Caco-2 (cell line): ENCODE measurements at regions not wholly inside any gene's neighbourhood (a gene's known extent, or its start where the extent isn't known, plus 50 kb on each side); places are given as distances from the start of the nearest gene placed in this dataset.

ENCODE experiments used
- BruUV-seq: library from RNA; stranded (reverse); fragments of 400-500 nt; replicated peaks from 2 replicates; lab custom pipeline; 2021; lab: Mats Ljungman, UMichigan
- CTCF ChIA-PET: fragments of 300-600 bp; sonication (Branson Sonifier 250); formaldehyde crosslinking; loops from one replicate; lab custom pipeline; 2022; ENCODE audit warnings: antibody characterized with exemption; lab: Charles Lee
- POLR2A ChIA-PET: fragments of 300-600 bp; sonication (Branson Sonifier 250); formaldehyde crosslinking; loops from one replicate; lab custom pipeline; 2022; ENCODE audit warnings: antibody characterized with exemption; lab: Charles Lee
- DNase-seq, 2 experiments: peaks; one replicate each; pipeline versions ENCODE4 v3.0.0 to v3.0.0-alpha.2; 2020 to 2022
- H3K27me3 ChIP-seq: replicated peaks from 2 replicates; pipeline ENCODE4 v1.6.0; 2011; ENCODE audit warnings: low read length; ENCODE audit not compliant: control insufficient read depth, insufficient read depth
- H3K36me3 ChIP-seq: 2 replicates; pipeline ENCODE4 v1.5.1; 2011; ENCODE audit warnings: low read length; ENCODE audit not compliant: control insufficient read depth, insufficient read depth
- H3K4me1 ChIP-seq: fragments of 250-450 bp; sonication (Bioruptor Pico); 2 replicates; pipeline ENCODE4 v1.5.1; 2020; ENCODE audit warnings: mild to moderate bottlenecking
- H3K4me3 ChIP-seq: 2 replicates; pipeline ENCODE4 v1.5.1; 2011; ENCODE audit warnings: low read depth, mild to moderate bottlenecking, control low read depth, low read length
- H3K9me3 ChIP-seq: fragments of 250-450 bp; sonication (Bioruptor Pico); 2 replicates; pipeline ENCODE4 v1.5.1; 2020; ENCODE audit warnings: mild to moderate bottlenecking, moderate library complexity
- H3K27ac Mint-ChIP-seq: one replicate; pipeline ENCODE4 v1.8.0; 2022; ENCODE audit warnings: mixed read lengths; ENCODE audit not compliant: unreplicated experiment
- H3K27me3 Mint-ChIP-seq: one replicate; pipeline ENCODE4 v1.8.0; 2022; ENCODE audit warnings: mixed read lengths; ENCODE audit not compliant: insufficient read depth, unreplicated experiment
- H3K36me3 Mint-ChIP-seq: one replicate; pipeline ENCODE4 v1.8.0; 2022; ENCODE audit warnings: mild to moderate bottlenecking, mixed read lengths; ENCODE audit not compliant: insufficient read depth, unreplicated experiment
- H3K4me1 Mint-ChIP-seq: one replicate; pipeline ENCODE4 v1.8.0; 2022; ENCODE audit warnings: low read depth, mixed read lengths; ENCODE audit not compliant: unreplicated experiment
- H3K4me3 Mint-ChIP-seq: one replicate; pipeline ENCODE4 v1.8.0; 2022; ENCODE audit warnings: mild to moderate bottlenecking, moderate library complexity, mixed read lengths; ENCODE audit not compliant: unreplicated experiment
- H3K9me3 Mint-ChIP-seq: one replicate; pipeline ENCODE4 v1.8.0; 2022; ENCODE audit warnings: mixed read lengths; ENCODE audit not compliant: unreplicated experiment
- CTCF ChIP-seq, 2 experiments: fragments of 200-600 bp in 1 of 2; IDR thresholded peaks; 1 replicate in 1 of 2; 2 replicates in 1 of 2; pipeline versions ENCODE4 v1.5.1 to v1.8.0; 2011 to 2022; ENCODE audit warnings: antibody characterized with exemption in 1 of 2, control low read depth in 1 of 2, inconsistent platforms in 1 of 2, low read depth in 1 of 2, low read length in 1 of 2, mild to moderate bottlenecking in 1 of 2, moderate library complexity in 1 of 2; ENCODE audit not compliant: insufficient read depth in 1 of 2, severe bottlenecking in 1 of 2, unreplicated experiment in 1 of 2
- intact Hi-C: fragments of 100-400 bp; cut with micrococcal nuclease; formaldehyde crosslinking; loops from one replicate; pipeline ENCODE4 v1.10.0; 2022; ENCODE audit not compliant: unreplicated experiment

DNA sequence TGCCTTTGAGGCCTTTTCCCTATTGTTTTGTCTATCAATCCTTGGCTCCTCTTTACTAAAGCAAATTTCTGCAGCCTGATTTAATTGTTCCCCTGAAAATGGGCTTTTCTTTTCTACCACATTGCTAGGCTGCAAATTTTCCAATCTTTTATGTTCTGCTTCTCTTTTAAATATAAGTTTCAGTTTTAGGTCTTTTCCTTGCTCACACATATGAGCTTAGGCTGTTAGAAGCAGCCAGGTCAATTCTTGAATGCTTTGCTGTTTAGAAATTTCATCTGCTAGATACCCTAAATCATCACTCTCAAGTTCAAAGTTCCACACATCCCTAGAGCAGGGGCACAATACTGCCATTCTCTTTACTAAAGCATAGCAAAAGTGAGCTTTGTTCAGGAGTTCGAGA is 159.6 kb downstream of the ARL4A start:
- no peaks in the 10 kb centered on the region for H3K36me3 Mint-ChIP-seq
- no peak for TF ChIP-seq CTCF (IDR thresholded peaks at IDR 0.05; ENCODE audit: insufficient read depth in 1 of 2, low read depth in 1 of 2, low read length in 1 of 2, severe bottlenecking in 1 of 2, unreplicated experiment in 1 of 2)
- DNase-seq = no peak
- no peaks in the 10 kb centered on the region for H3K27me3 Mint-ChIP-seq
- no peak overlapping the region for H3K27ac Mint-ChIP-seq
- POLR2A ChIA-PET = no interaction called here
- Histone ChIP-seq H3K9me3 (peaks cover 13% of the 10 kb centered on the region; the same call in 1 of the 2 replicates), H3K4me3 (no peak overlapping the region), H3K4me1 (no peaks in the 10 kb centered on the region), H3K27me3 (no peaks in the 10 kb centered on the region), H3K36me3 (no peaks in the 10 kb centered on the region)
- CTCF ChIA-PET = no interaction called here
- no peak overlapping the region for H3K4me3 Mint-ChIP-seq
- BruUV-seq = no TSS peak
- no peaks in the 10 kb centered on the region for H3K4me1 Mint-ChIP-seq
- peaks cover 36% of the 10 kb centered on the region for H3K9me3 Mint-ChIP-seq
- intact Hi-C loops = no loop called here

- Histone ChIP-seq H3K27me3 (no peaks in the 10 kb centered on the region), H3K4me3 (no peak overlapping the region), H3K9me3 (peaks cover 8% of the 10 kb centered on the region; the same call in 1 of the 2 replicates), H3K36me3 (no peaks in the 10 kb centered on the region), H3K4me1 (no peaks in the 10 kb centered on the region)
- Mint-ChIP-seq H3K4me3 (no peak overlapping the region), H3K9me3 (peaks cover 26% of the 10 kb centered on the region), H3K27me3 (no peaks in the 10 kb centered on the region), H3K36me3 (no peaks in the 10 kb centered on the region), H3K4me1 (no peaks in the 10 kb centered on the region), H3K27ac (no peak overlapping the region)
- POLR2A ChIA-PET = no interaction called here
- DNase-seq = no peak
- CTCF ChIA-PET = no interaction called here
- intact Hi-C loops = no loop called here
- BruUV-seq = no TSS peak
- no peak for TF ChIP-seq CTCF (IDR thresholded peaks at IDR 0.05; ENCODE audit: insufficient read depth in 1 of 2, low read depth in 1 of 2, low read length in 1 of 2, severe bottlenecking in 1 of 2, unreplicated experiment in 1 of 2)
Observed at GRCh38 chr7:12851142-12851541, 163.7 kb downstream of the ARL4A start.

DNA sequence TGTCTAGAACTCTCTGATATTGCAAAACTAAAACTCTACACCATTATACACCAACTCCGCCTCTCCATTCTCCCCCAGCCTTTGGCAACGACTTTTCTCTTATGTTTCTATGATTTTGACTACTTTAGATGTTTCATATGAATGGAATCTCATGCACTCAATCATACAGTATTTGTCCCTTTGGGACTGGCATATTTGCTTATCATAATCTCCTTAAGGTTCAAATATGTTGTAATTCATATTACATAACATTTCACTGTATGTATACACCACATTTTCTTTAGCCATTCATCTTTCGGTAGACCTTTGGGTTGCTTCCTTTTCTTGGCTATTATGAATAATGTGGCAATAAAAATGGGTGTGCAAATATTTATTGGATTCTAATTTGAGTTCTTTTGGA is 164.4 kb downstream of the ARL4A start:
- H3K4me3 Mint-ChIP-seq = no peak overlapping the region
- H3K27me3 ChIP-seq = no peaks in the 10 kb centered on the region
- no TSS peak for BruUV-seq
- intact Hi-C loops = no loop called here
- H3K36me3 ChIP-seq = no peaks in the 10 kb centered on the region
- peaks cover 4% of the 10 kb centered on the region; the same call in 1 of the 2 replicates for H3K9me3 ChIP-seq
- H3K9me3 Mint-ChIP-seq = peaks cover 22% of the 10 kb centered on the region
- no peak for TF ChIP-seq CTCF (IDR thresholded peaks at IDR 0.05; ENCODE audit: insufficient read depth in 1 of 2, low read depth in 1 of 2, low read length in 1 of 2, severe bottlenecking in 1 of 2, unreplicated experiment in 1 of 2)
- H3K36me3 Mint-ChIP-seq = no peaks in the 10 kb centered on the region
- H3K27ac Mint-ChIP-seq = no peak overlapping the region
- H3K4me1 ChIP-seq = no peaks in the 10 kb centered on the region
- CTCF ChIA-PET = no interaction called here
- no peak for DNase-seq
- POLR2A ChIA-PET = no interaction called here
- H3K27me3 Mint-ChIP-seq = no peaks in the 10 kb centered on the region
- H3K4me3 ChIP-seq = no peak overlapping the region
- H3K4me1 Mint-ChIP-seq = no peaks in the 10 kb centered on the region
